ENCODE measurements at regions not wholly inside any gene's neighbourhood (a gene's known extent, or its start where the extent isn't known, plus 50 kb on each side); places are given as distances from the start of the nearest gene placed in this dataset.

GRCh38 chr18:64982414-64983055 lies 768.3 kb upstream of the CDH7 start:
- no peak for TF ChIP-seq CTCF (IDR thresholded peaks at IDR 0.05)

GRCh38 chr18:64981915-64982314 lies 768.9 kb upstream of the CDH7 start:
- TF ChIP-seq CTCF (IDR thresholded peaks at IDR 0.05): no peak

- no peak for TF ChIP-seq CTCF (IDR thresholded peaks at IDR 0.05)
Observed at GRCh38 chr18:64979791-64980190, 771.0 kb upstream of the CDH7 start.

- no peak for TF ChIP-seq CTCF (IDR thresholded peaks at IDR 0.05)
Observed at GRCh38 chr18:64974391-64975125, 776.3 kb upstream of the CDH7 start.

GRCh38 chr18:64972545-64972944 lies 778.3 kb upstream of the CDH7 start:
- no peak for TF ChIP-seq CTCF (IDR thresholded peaks at IDR 0.05)

- no peak for TF ChIP-seq CTCF (IDR thresholded peaks at IDR 0.05)
Observed at GRCh38 chr18:64966667-64967066, 784.1 kb upstream of the CDH7 start.

- TF ChIP-seq CTCF (IDR thresholded peaks at IDR 0.05): no peak
Observed at GRCh38 chr18:64956465-64956864, 794.3 kb upstream of the CDH7 start.
